Vagina (tissue), 2 donors: ENCODE measurements at regions not wholly inside any gene's neighbourhood (a gene's known extent, or its start where the extent isn't known, plus 50 kb on each side); places are given as distances from the start of the nearest gene placed in this dataset.

Source experiments
- DNase-seq, 2 donors: peaks; one replicate each; pipeline ENCODE4 v3.0.0-alpha.2; 2017; ENCODE audit errors: extremely low spot score in 2 of 2
- H3K27ac ChIP-seq: fragments of 200-600 bp; sonication (generic); one replicate; pipeline ENCODE4 v1.5.1; 2019
- H3K27me3 ChIP-seq: fragments of 200-600 bp; sonication (generic); one replicate; pipeline ENCODE4 v1.5.1; 2019
- H3K36me3 ChIP-seq, 2 donors: fragments of 200-600 bp; sonication (generic); one replicate each; pipeline ENCODE4 v1.5.1; 2017 to 2019
- H3K4me1 ChIP-seq: fragments of 200-600 bp; sonication (generic); one replicate; pipeline ENCODE4 v1.5.1; 2019
- H3K4me3 ChIP-seq, 2 donors: fragments of 200-600 bp; sonication (generic); 1 replicate in 1 of 2; 2 replicates in 1 of 2; pipeline ENCODE4 v1.5.1; 2016 to 2019
- H3K9me3 ChIP-seq: fragments of 200-600 bp; sonication (generic); one replicate; pipeline ENCODE4 v1.5.1; 2019
- CTCF ChIP-seq, 3 experiments: fragments of 450-650 bp in 2 of 3; fragments of 200-600 bp in 1 of 3; sonication (generic) in 1 of 3; IDR thresholded peaks; one replicate each; pipeline ENCODE4 v1.5.1; 2017 to 2019; ENCODE audit warnings: antibody characterized with exemption in 3 of 3, mild to moderate bottlenecking in 2 of 3, moderate library complexity in 2 of 3
- POLR2A ChIP-seq, 2 donors: fragments of 450-650 bp; IDR thresholded peaks; one replicate each; pipeline ENCODE4 v1.6.1; 2017; ENCODE audit warnings: antibody characterized with exemption in 2 of 2, mild to moderate bottlenecking in 2 of 2, moderate library complexity in 2 of 2
- POLR2AphosphoS5 ChIP-seq, 2 donors: sonication (generic); formaldehyde crosslinking; IDR thresholded peaks; one replicate each; pipeline ENCODE4 v1.9.0; 2017; ENCODE audit warnings: antibody characterized with exemption in 2 of 2, mild to moderate bottlenecking in 2 of 2, low read depth in 1 of 2; ENCODE audit not compliant: insufficient read depth in 1 of 2
- intact Hi-C: fragments of 100-400 bp; cut with DNase I; formaldehyde crosslinking; loops from one replicate; pipeline ENCODE4 v1.15.1; 2023

- intact Hi-C loops: loop anchor here (5.0 kb wide), 1 partner anchor 162 kb away; no protein-coding TSS in a partner anchor
- no peaks in the 10 kb centered on the region for H3K4me1 ChIP-seq
- H3K4me3 ChIP-seq: no peak overlapping the region
- no peaks in the 10 kb centered on the region for H3K27me3 ChIP-seq
- TF ChIP-seq CTCF (IDR thresholded peaks at IDR 0.05) (no peak), POLR2AphosphoS5 (IDR thresholded peaks at IDR 0.05; ENCODE audit: insufficient read depth in 1 of 2, low read depth in 1 of 2) (no peak), POLR2A (IDR thresholded peaks at IDR 0.05) (no peak)
- no peak for DNase-seq
- H3K36me3 ChIP-seq: no peaks in the 10 kb centered on the region
- no peak overlapping the region for H3K27ac ChIP-seq
- H3K9me3 ChIP-seq: no peaks in the 10 kb centered on the region
Measured at GRCh38 chr17:63139356-63139755, 173.3 kb downstream of the TANC2 start.

- Histone ChIP-seq H3K9me3 (no peaks in the 10 kb centered on the region), H3K4me1 (no peaks in the 10 kb centered on the region), H3K36me3 (no peaks in the 10 kb centered on the region), H3K27ac (no peak overlapping the region), H3K27me3 (no peaks in the 10 kb centered on the region), H3K4me3 (no peak overlapping the region)
- intact Hi-C loops: no loop called here
- TF ChIP-seq POLR2AphosphoS5 (IDR thresholded peaks at IDR 0.05; ENCODE audit: insufficient read depth in 1 of 2, low read depth in 1 of 2) (no peak), CTCF (IDR thresholded peaks at IDR 0.05) (no peak), POLR2A (IDR thresholded peaks at IDR 0.05) (no peak)
- no peak for DNase-seq
Measured at GRCh38 chr17:63140255-63140654, 174.2 kb downstream of the TANC2 start.

GRCh38 chr17:63142836-63143235, 176.8 kb downstream of the TANC2 start:
- H3K4me1 ChIP-seq: no peaks in the 10 kb centered on the region
- H3K36me3 ChIP-seq: no peaks in the 10 kb centered on the region
- H3K9me3 ChIP-seq: no peaks in the 10 kb centered on the region
- no peaks in the 10 kb centered on the region for H3K27me3 ChIP-seq
- TF ChIP-seq CTCF (IDR thresholded peaks at IDR 0.05) (no peak), POLR2AphosphoS5 (IDR thresholded peaks at IDR 0.05; ENCODE audit: insufficient read depth in 1 of 2, low read depth in 1 of 2) (no peak), POLR2A (IDR thresholded peaks at IDR 0.05) (no peak)
- H3K27ac ChIP-seq: no peak overlapping the region
- intact Hi-C loops: no loop called here
- H3K4me3 ChIP-seq: no peak overlapping the region
- DNase-seq: no peak

GRCh38 chr17:63150490-63150889, 184.5 kb downstream of the TANC2 start:
- no peak overlapping the region for H3K27ac ChIP-seq
- no peaks in the 10 kb centered on the region for H3K36me3 ChIP-seq
- no peaks in the 10 kb centered on the region for H3K4me1 ChIP-seq
- intact Hi-C loops: no loop called here
- H3K4me3 ChIP-seq: no peak overlapping the region
- H3K9me3 ChIP-seq: no peaks in the 10 kb centered on the region
- DNase-seq: no peak
- no peaks in the 10 kb centered on the region for H3K27me3 ChIP-seq
- no peak for TF ChIP-seq POLR2A (IDR thresholded peaks at IDR 0.05)
- TF ChIP-seq CTCF (IDR thresholded peaks at IDR 0.05): no peak
- TF ChIP-seq POLR2AphosphoS5 (IDR thresholded peaks at IDR 0.05; ENCODE audit: insufficient read depth in 1 of 2, low read depth in 1 of 2): no peak

GRCh38 chr17:63150994-63151464, 185.0 kb downstream of the TANC2 start:
- no peak for DNase-seq
- TF ChIP-seq POLR2A (IDR thresholded peaks at IDR 0.05) (no peak), CTCF (IDR thresholded peaks at IDR 0.05) (no peak)
- Histone ChIP-seq H3K27ac (no peak overlapping the region), H3K9me3 (no peaks in the 10 kb centered on the region), H3K4me1 (no peaks in the 10 kb centered on the region), H3K27me3 (no peaks in the 10 kb centered on the region), H3K4me3 (peak overlapping the region in 1 of 2 donors; percentile 3), H3K36me3 (no peaks in the 10 kb centered on the region)
- intact Hi-C loops: no loop called here
